ENCODE measurements at regions not wholly inside any gene's neighbourhood (a gene's known extent, or its start where the extent isn't known, plus 50 kb on each side); places are given as distances from the start of the nearest gene placed in this dataset.

DNA sequence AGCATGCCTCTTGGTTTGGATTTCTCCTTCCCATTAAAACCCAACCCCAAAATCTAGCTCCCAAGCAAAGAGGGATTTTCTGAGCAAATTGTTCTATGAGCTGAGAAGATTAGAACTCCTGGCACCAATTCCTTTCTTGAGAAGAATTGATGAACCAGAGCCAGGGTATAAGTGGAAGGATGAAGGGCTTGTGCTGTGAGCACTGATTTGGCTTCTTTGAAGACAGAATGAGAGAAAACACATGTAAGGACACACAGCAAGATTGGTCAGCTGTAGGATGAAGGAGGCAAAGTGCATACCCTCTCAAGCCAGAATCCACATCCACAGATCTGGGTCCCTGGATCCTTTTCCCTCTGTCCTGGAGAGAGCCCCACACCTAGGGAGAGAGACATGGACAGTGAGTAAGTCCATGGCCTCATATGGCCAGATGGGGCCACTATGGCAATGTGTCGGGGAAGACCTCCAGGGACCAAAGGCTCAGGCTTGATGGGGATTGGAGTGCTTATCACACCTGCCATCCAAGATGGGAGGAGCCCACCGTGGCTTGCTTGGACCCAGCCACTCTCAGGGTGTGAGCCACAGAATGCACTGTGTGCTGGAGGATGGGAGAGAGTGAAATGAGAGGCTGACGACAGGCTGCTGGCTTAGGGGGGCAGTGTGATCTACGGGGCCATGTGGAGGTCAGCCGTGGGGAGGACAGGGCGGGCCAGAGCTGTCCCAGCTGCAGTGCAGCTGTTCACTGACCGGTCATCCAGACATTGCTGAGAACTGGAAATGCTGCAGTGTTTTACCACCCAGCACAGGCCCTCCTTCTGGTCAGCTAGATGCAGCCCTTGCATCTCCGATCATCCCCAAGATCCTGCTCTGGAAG, 339.8 kb downstream of the CYP26B1 start (continued):
- TF ChIP-seq NRF1 (conservative IDR thresholded peaks at IDR 0.05; ENCODE audit: low read depth, low read length) (no peak), SPI1 (IDR thresholded peaks at IDR 0.05; ENCODE audit: borderline replicate concordance, insufficient read depth, low read depth, low read length) (no peak), BCL11A (IDR thresholded peaks at IDR 0.05; ENCODE audit: low read depth, low read length) (no peak), ESRRA (IDR thresholded peaks at IDR 0.05; ENCODE audit: low read length) (no peak), SIN3A (IDR thresholded peaks at IDR 0.05; ENCODE audit: low read depth, low read length) (no peak)
- TF ChIP-seq, protein P1, sequence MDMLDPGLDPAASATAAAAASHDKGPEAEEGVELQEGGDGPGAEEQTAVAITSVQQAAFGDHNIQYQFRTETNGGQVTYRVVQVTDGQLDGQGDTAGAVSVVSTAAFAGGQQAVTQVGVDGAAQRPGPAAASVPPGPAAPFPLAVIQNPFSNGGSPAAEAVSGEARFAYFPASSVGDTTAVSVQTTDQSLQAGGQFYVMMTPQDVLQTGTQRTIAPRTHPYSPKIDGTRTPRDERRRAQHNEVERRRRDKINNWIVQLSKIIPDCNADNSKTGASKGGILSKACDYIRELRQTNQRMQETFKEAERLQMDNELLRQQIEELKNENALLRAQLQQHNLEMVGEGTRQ (IDR thresholded peaks at IDR 0.05; ENCODE audit: borderline replicate concordance, low read depth, low read length): no peak

DNA sequence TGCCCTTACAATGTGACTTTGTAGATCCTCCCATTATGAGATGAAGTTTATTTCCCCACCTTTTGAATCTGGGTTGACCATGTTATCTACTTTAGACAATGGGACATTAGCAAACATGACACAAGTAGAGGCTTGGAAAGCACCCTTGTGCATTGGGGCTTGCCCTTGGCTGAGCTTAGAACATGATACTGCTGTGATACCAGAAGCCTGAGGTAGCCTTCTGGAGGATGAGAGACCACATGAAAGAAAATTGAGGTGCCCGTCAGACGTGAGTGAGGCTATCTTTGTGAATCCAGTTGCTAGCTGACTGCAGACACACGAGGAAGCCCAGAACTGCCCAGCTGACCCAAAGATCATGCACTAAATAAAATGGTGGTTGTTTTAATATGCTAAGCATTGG, 341.2 kb downstream of the CYP26B1 start:
- H3K79me2 ChIP-seq (ENCODE audit: control insufficient read depth, insufficient read depth, low read length): no peaks in the 10 kb centered on the region
- no TSS peak for BruUV-seq (replicated peaks)
- H3K4me3 ChIP-seq: no peak overlapping the region
- RAD21 ChIA-PET (ENCODE audit: unreplicated experiment): no interaction called here
- WGBS (ENCODE audit: insufficient coverage, insufficient replicate concordance, low lambda C conversion rate, missing lambda C conversion rate): 18% methylated on average over 3 of the region's 3 CpGs
- ATAC-seq (peak; percentile 32), FAIRE-seq (no peak), DNase-seq (ENCODE audit: low read depth, low spot score) (peak; percentile 1)
- CTCF ChIA-PET: no interaction called here
- no peak overlapping the region for H3K9ac ChIP-seq (ENCODE audit: control insufficient read depth, insufficient read depth, low read length)
- H3K4me1 ChIP-seq (ENCODE audit: control insufficient read depth, insufficient read depth, low read length): no peaks in the 10 kb centered on the region
- H3K27me3 ChIP-seq (replicated peaks in 1 of 2; ENCODE audit: control insufficient read depth in 2 of 2, insufficient read depth in 2 of 2, low read length in 1 of 2): no peaks in the 10 kb centered on the region; a peak in 1 of 4 replicates
- H2AFZ ChIP-seq (ENCODE audit: control insufficient read depth, low read depth, low read length): no peak overlapping the region
- no peak overlapping the region for H3K4me2 ChIP-seq (ENCODE audit: control insufficient read depth, insufficient read depth)
- intact Hi-C loops (cut with micrococcal nuclease; ENCODE audit: unreplicated experiment): no loop called here
- POLR2A ChIA-PET: no interaction called here
- H3K27ac ChIP-seq (ENCODE audit: control insufficient read depth, insufficient read depth): no peak overlapping the region
- H4K20me1 ChIP-seq (ENCODE audit: control insufficient read depth, insufficient read depth): no peaks in the 10 kb centered on the region
- H3K9me3 ChIP-seq (replicated peaks; ENCODE audit: control insufficient read depth, insufficient read depth, low read length): no peaks in the 10 kb centered on the region
- no peaks in the 10 kb centered on the region for H3K36me3 ChIP-seq (ENCODE audit: control insufficient read depth in 2 of 2, insufficient read depth in 2 of 2, low read length in 1 of 2)
- in situ Hi-C loops (cut with MboI): no loop called here
- SMC1A ChIA-PET (ENCODE audit: uncharacterized antibody, unreplicated experiment): no interaction called here
- TF ChIP-seq CBFB (IDR thresholded peaks at IDR 0.05; ENCODE audit: low read depth) (no peak), NFIC (IDR thresholded peaks at IDR 0.05; ENCODE audit: low read depth, low read length) (no peak), DPF2 (IDR thresholded peaks at IDR 0.05) (no peak), TCF7 (IDR thresholded peaks at IDR 0.05; ENCODE audit: borderline replicate concordance) (peak; percentile 41; the same call in 1 of the 2 replicates), TCF3 (IDR thresholded peaks at IDR 0.05; ENCODE audit: borderline replicate concordance, insufficient read depth, low read depth, low read length) (no peak), ATF7 (IDR thresholded peaks at IDR 0.05; ENCODE audit: low read depth) (no peak), CHD1 (IDR thresholded peaks at IDR 0.05; ENCODE audit: low read depth, low read length) (no peak), ZNF207 (IDR thresholded peaks at IDR 0.05; ENCODE audit: borderline replicate concordance) (no peak), WRNIP1 (IDR thresholded peaks at IDR 0.05; ENCODE audit: borderline replicate concordance, low read depth, low read length) (no peak), POLR2AphosphoS5 (IDR thresholded peaks at IDR 0.05; ENCODE audit: low read length) (no peak), RUNX3 (IDR thresholded peaks at IDR 0.05; ENCODE audit: low read length) (peak; percentile 44; the same call in 1 of the 2 replicates)
- TF ChIP-seq, protein P2, sequence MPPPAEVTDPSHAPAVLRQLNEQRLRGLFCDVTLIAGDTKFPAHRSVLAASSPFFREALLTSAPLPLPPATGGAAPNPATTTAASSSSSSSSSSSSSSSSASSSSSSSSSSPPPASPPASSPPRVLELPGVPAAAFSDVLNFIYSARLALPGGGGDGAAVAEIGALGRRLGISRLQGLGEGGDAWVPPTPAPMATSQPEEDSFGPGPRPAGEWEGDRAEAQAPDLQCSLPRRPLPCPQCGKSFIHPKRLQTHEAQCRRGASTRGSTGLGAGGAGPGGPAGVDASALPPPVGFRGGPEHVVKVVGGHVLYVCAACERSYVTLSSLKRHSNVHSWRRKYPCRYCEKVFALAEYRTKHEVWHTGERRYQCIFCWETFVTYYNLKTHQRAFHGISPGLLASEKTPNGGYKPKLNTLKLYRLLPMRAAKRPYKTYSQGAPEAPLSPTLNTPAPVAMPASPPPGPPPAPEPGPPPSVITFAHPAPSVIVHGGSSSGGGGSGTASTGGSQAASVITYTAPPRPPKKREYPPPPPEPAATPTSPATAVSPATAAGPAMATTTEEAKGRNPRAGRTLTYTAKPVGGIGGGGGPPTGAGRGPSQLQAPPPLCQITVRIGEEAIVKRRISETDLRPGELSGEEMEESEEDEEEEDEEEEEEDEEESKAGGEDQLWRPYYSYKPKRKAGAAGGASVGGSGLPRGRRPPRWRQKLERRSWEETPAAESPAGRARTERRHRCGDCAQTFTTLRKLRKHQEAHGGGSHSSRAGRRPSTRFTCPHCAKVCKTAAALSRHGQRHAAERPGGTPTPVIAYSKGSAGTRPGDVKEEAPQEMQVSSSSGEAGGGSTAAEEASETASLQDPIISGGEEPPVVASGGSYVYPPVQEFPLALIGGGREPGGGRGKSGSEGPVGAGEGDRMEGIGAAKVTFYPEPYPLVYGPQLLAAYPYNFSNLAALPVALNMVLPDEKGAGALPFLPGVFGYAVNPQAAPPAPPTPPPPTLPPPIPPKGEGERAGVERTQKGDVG (CRISPR knock-in tag; IDR thresholded peaks at IDR 0.05): no peak
- TF ChIP-seq, protein P3, sequence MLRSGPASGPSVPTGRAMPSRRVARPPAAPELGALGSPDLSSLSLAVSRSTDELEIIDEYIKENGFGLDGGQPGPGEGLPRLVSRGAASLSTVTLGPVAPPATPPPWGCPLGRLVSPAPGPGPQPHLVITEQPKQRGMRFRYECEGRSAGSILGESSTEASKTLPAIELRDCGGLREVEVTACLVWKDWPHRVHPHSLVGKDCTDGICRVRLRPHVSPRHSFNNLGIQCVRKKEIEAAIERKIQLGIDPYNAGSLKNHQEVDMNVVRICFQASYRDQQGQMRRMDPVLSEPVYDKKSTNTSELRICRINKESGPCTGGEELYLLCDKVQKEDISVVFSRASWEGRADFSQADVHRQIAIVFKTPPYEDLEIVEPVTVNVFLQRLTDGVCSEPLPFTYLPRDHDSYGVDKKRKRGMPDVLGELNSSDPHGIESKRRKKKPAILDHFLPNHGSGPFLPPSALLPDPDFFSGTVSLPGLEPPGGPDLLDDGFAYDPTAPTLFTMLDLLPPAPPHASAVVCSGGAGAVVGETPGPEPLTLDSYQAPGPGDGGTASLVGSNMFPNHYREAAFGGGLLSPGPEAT (IDR thresholded peaks at IDR 0.05; ENCODE audit: low read depth): no peak

All from GM12878 (cell line).